Transverse colon (tissue), 3 donors: ENCODE measurements at regions not wholly inside any gene's neighbourhood (a gene's known extent, or its start where the extent isn't known, plus 50 kb on each side); places are given as distances from the start of the nearest gene placed in this dataset.

ENCODE experiments used
- EP300 ChIP-seq: sonication (generic); formaldehyde crosslinking; IDR thresholded peaks from one replicate; pipeline ENCODE4 v1.6.1; 2017; ENCODE audit warnings: antibody characterized with exemption, low read depth
- POLR2A ChIP-seq: fragments of 450-650 bp; IDR thresholded peaks from one replicate; pipeline ENCODE4 v1.6.1; 2016; ENCODE audit warnings: antibody characterized with exemption, mild to moderate bottlenecking, moderate library complexity
- TF ChIP-seq, protein P1 (sequence below), 5 experiments: fragments of 200-600 bp in 3 of 5; fragments of 450-650 bp in 2 of 5; sonication (generic) in 3 of 5; IDR thresholded peaks; 1 replicate in 2 of 5; 2 replicates in 3 of 5; pipeline ENCODE4 v1.5.1; 2016 to 2017; ENCODE audit warnings: antibody characterized with exemption in 5 of 5, inconsistent platforms in 3 of 5, mild to moderate bottlenecking in 2 of 5, moderate library complexity in 1 of 5

DNA sequence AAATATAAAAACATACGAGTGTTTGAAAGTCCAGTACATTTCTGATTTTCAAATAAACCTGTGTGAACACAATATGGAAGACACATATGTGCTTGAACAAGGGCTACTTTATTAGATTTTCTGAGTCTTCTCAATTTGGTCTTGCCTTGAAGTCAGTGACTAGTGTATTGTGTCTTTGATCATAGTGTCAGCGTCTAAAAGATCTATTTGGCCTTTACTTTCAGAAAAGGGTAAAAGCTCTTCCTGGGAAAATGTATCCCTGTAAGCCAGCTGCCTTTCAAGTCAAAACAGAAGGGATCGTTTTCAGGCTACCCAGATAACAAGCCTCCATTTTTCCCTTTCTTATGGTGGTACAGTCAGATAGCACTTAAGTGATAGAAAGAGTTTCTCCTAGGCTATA is 471.9 kb downstream of the CMPK2 start:
- TF ChIP-seq, protein P1, sequence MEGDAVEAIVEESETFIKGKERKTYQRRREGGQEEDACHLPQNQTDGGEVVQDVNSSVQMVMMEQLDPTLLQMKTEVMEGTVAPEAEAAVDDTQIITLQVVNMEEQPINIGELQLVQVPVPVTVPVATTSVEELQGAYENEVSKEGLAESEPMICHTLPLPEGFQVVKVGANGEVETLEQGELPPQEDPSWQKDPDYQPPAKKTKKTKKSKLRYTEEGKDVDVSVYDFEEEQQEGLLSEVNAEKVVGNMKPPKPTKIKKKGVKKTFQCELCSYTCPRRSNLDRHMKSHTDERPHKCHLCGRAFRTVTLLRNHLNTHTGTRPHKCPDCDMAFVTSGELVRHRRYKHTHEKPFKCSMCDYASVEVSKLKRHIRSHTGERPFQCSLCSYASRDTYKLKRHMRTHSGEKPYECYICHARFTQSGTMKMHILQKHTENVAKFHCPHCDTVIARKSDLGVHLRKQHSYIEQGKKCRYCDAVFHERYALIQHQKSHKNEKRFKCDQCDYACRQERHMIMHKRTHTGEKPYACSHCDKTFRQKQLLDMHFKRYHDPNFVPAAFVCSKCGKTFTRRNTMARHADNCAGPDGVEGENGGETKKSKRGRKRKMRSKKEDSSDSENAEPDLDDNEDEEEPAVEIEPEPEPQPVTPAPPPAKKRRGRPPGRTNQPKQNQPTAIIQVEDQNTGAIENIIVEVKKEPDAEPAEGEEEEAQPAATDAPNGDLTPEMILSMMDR (IDR thresholded peaks at IDR 0.05): no peak
- no peak for TF ChIP-seq POLR2A
- no peak for TF ChIP-seq EP300
